ENCODE measurements at regions not wholly inside any gene's neighbourhood (a gene's known extent, or its start where the extent isn't known, plus 50 kb on each side); places are given as distances from the start of the nearest gene placed in this dataset.

- no peak overlapping the region for H3K4me3 ChIP-seq (ENCODE audit: low read depth, low read length, poor library complexity, severe bottlenecking)
- no peaks in the 10 kb centered on the region for H4K20me1 ChIP-seq (ENCODE audit: insufficient read depth, low read length)
- H3K4me1 ChIP-seq (ENCODE audit: insufficient read depth, low read length, poor library complexity, severe bottlenecking) = no peaks in the 10 kb centered on the region
- DNase-seq (ENCODE audit: low spot score) = no peak
- no peak overlapping the region for H3K4me2 ChIP-seq (ENCODE audit: low read length)
- H3K27ac ChIP-seq (ENCODE audit: low read depth, low read length, poor library complexity, severe bottlenecking) = no peak overlapping the region
- no peaks in the 10 kb centered on the region for H3K79me2 ChIP-seq (ENCODE audit: insufficient read depth, low read depth, low read length)
- ChIA-PET CTCF (ENCODE audit: unreplicated experiment) (no interaction called here), POLR2A (no interaction called here)
- H3K36me3 ChIP-seq (ENCODE audit: insufficient read depth, low read length) = no peaks in the 10 kb centered on the region
- H2AFZ ChIP-seq (ENCODE audit: low read length) = no peak overlapping the region
- intact Hi-C loops (cut with micrococcal nuclease; ENCODE audit: unreplicated experiment) = no loop called here
- TF ChIP-seq CTCF (conservative IDR thresholded peaks at IDR 0.05; ENCODE audit: low read length) = no peak
- no peak for TF ChIP-seq EZH2phosphoT487 (IDR thresholded peaks at IDR 0.05; ENCODE audit: borderline replicate concordance, low read depth, low read length)
- no peaks in the 10 kb centered on the region for H3K9me3 ChIP-seq (ENCODE audit: low read length)
- no TSS peak for BruUV-seq (replicated peaks)
- no peaks in the 10 kb centered on the region for H3K9me2 ChIP-seq (ENCODE audit: insufficient read depth, low read length)
Measured at GRCh38 chr15:69610277-69610676, 157.7 kb downstream of the RPLP1 start.

- Histone ChIP-seq H3K4me1 (ENCODE audit: insufficient read depth, low read length, poor library complexity, severe bottlenecking) (no peaks in the 10 kb centered on the region), H3K4me2 (ENCODE audit: low read length) (no peak overlapping the region), H3K4me3 (ENCODE audit: low read depth, low read length, poor library complexity, severe bottlenecking) (no peak overlapping the region), H4K20me1 (ENCODE audit: insufficient read depth, low read length) (no peaks in the 10 kb centered on the region), H3K36me3 (ENCODE audit: insufficient read depth, low read length) (no peaks in the 10 kb centered on the region), H3K79me2 (ENCODE audit: insufficient read depth, low read depth, low read length) (no peaks in the 10 kb centered on the region), H2AFZ (ENCODE audit: low read length) (no peak overlapping the region), H3K27ac (ENCODE audit: low read depth, low read length, poor library complexity, severe bottlenecking) (no peak overlapping the region), H3K9me3 (ENCODE audit: low read length) (no peaks in the 10 kb centered on the region), H3K9me2 (ENCODE audit: insufficient read depth, low read length) (no peaks in the 10 kb centered on the region)
- intact Hi-C loops (cut with micrococcal nuclease; ENCODE audit: unreplicated experiment) = no loop called here
- no peak for DNase-seq (ENCODE audit: low spot score)
- TF ChIP-seq CTCF (conservative IDR thresholded peaks at IDR 0.05; ENCODE audit: low read length) (no peak), EZH2phosphoT487 (IDR thresholded peaks at IDR 0.05; ENCODE audit: borderline replicate concordance, low read depth, low read length) (no peak)
- POLR2A ChIA-PET = no interaction called here
- BruUV-seq (replicated peaks) = no TSS peak
- CTCF ChIA-PET (ENCODE audit: unreplicated experiment) = no interaction called here
Measured at GRCh38 chr15:69610858-69611257, 158.2 kb downstream of the RPLP1 start.

DNA sequence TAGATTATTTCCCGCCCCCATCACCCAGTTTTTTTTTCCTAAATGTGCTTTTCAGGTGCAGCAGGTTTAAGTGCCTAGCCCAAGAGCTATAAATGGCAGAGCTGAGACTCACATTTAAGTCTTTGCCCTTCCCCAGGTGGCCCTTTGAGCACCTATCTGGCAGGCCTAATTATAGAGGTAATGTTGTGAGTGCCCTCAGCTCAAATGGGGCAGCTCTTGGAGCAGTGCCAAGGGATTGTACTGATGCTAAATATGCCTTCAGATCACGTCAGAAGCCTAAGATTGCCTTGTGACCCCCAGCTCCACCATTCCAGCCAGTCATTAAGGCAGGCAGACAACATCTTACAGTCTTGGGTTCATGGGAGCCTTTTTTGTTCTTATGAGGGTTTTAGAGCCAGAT, 159.5 kb downstream of the RPLP1 start:
- DNase-seq (ENCODE audit: low spot score) = no peak
- POLR2A ChIA-PET = no interaction called here
- no peaks in the 10 kb centered on the region for H3K9me3 ChIP-seq (ENCODE audit: low read length)
- BruUV-seq (replicated peaks) = no TSS peak
- no peaks in the 10 kb centered on the region for H3K4me1 ChIP-seq (ENCODE audit: insufficient read depth, low read length, poor library complexity, severe bottlenecking)
- no peaks in the 10 kb centered on the region for H3K9me2 ChIP-seq (ENCODE audit: insufficient read depth, low read length)
- no peak overlapping the region for H3K27ac ChIP-seq (ENCODE audit: low read depth, low read length, poor library complexity, severe bottlenecking)
- no peak overlapping the region for H2AFZ ChIP-seq (ENCODE audit: low read length)
- no peaks in the 10 kb centered on the region for H4K20me1 ChIP-seq (ENCODE audit: insufficient read depth, low read length)
- TF ChIP-seq CTCF (conservative IDR thresholded peaks at IDR 0.05; ENCODE audit: low read length) (no peak), EZH2phosphoT487 (IDR thresholded peaks at IDR 0.05; ENCODE audit: borderline replicate concordance, low read depth, low read length) (no peak)
- no peak overlapping the region for H3K4me3 ChIP-seq (ENCODE audit: low read depth, low read length, poor library complexity, severe bottlenecking)
- H3K36me3 ChIP-seq (ENCODE audit: insufficient read depth, low read length) = no peaks in the 10 kb centered on the region
- H3K79me2 ChIP-seq (ENCODE audit: insufficient read depth, low read depth, low read length) = no peaks in the 10 kb centered on the region
- no peak overlapping the region for H3K4me2 ChIP-seq (ENCODE audit: low read length)
- CTCF ChIA-PET (ENCODE audit: unreplicated experiment) = no interaction called here
- intact Hi-C loops (cut with micrococcal nuclease; ENCODE audit: unreplicated experiment) = no loop called here
